ENCODE measurements at regions not wholly inside any gene's neighbourhood (a gene's known extent, or its start where the extent isn't known, plus 50 kb on each side); places are given as distances from the start of the nearest gene placed in this dataset.

GRCh38 chr3:59644479-59645402 is 594.9 kb upstream of the CFAP20DC start:
- no peak for DNase-seq

GRCh38 chr3:59641169-59641899 is 591.5 kb upstream of the CFAP20DC start:
- no peak for DNase-seq

- DNase-seq = no peak
These were observed 583.1 kb upstream of the CFAP20DC start for GRCh38 chr3:59632760-59633573.

GRCh38 chr3:59631482-59631881 is 581.7 kb upstream of the CFAP20DC start:
- no peak for DNase-seq

- no peak for DNase-seq
These were observed 571.2 kb upstream of the CFAP20DC start for GRCh38 chr3:59621037-59621436.

- no peak for DNase-seq
These were observed 570.5 kb upstream of the CFAP20DC start for GRCh38 chr3:59620325-59620724.

- DNase-seq = no peak
These were observed 562.6 kb upstream of the CFAP20DC start for GRCh38 chr3:59612444-59612715.

GRCh38 chr3:59611649-59612443 is 562.0 kb upstream of the CFAP20DC start:
- DNase-seq = no peak

GRCh38 chr3:59609657-59610348 is 560.0 kb upstream of the CFAP20DC start:
- DNase-seq = no peak

- no peak for DNase-seq
These were observed 558.5 kb upstream of the CFAP20DC start for GRCh38 chr3:59608356-59608755.

- DNase-seq = no peak
These were observed 557.8 kb upstream of the CFAP20DC start for GRCh38 chr3:59607656-59608055.

- DNase-seq = no peak
These were observed 556.9 kb upstream of the CFAP20DC start for GRCh38 chr3:59606638-59607266.

GRCh38 chr3:59605944-59606534 is 556.2 kb upstream of the CFAP20DC start:
- no peak for DNase-seq

GRCh38 chr3:59605318-59605717 is 555.5 kb upstream of the CFAP20DC start:
- no peak for DNase-seq

- no peak for DNase-seq
These were observed 551.7 kb upstream of the CFAP20DC start for GRCh38 chr3:59601486-59601885.

- DNase-seq = peak; percentile 11
These were observed 550.8 kb upstream of the CFAP20DC start for GRCh38 chr3:59600631-59601030.

GRCh38 chr3:59596741-59597140 is 546.9 kb upstream of the CFAP20DC start:
- DNase-seq = no peak

- DNase-seq = no peak
These were observed 546.0 kb upstream of the CFAP20DC start for GRCh38 chr3:59595830-59596229.

- DNase-seq = no peak
These were observed 543.6 kb upstream of the CFAP20DC start for GRCh38 chr3:59593380-59593779.

- peak; percentile 36 for DNase-seq
These were observed 531.2 kb upstream of the CFAP20DC start for GRCh38 chr3:59580996-59581395.

GRCh38 chr3:59580499-59580898 is 530.7 kb upstream of the CFAP20DC start:
- DNase-seq = no peak
